Neural crest cell (in vitro differentiated cells): ENCODE measurements at regions not wholly inside any gene's neighbourhood (a gene's known extent, or its start where the extent isn't known, plus 50 kb on each side); places are given as distances from the start of the nearest gene placed in this dataset.

Experiments used
- DNase-seq: peaks from one replicate; pipeline ENCODE4 v3.0.0; 2021; ENCODE audit warnings: low read depth, mixed read lengths, low spot score
- H3K27ac Mint-ChIP-seq: one replicate; pipeline ENCODE4 v1.8.0; 2021; ENCODE audit warnings: mild to moderate bottlenecking, mixed read lengths; ENCODE audit not compliant: unreplicated experiment
- H3K27me3 Mint-ChIP-seq: 2 replicates; pipeline ENCODE4 v1.8.0; 2021; ENCODE audit warnings: low read depth, mild to moderate bottlenecking, mixed read lengths
- H3K36me3 Mint-ChIP-seq: 2 replicates; pipeline ENCODE4 v1.8.0; 2021; ENCODE audit warnings: low read depth, mild to moderate bottlenecking, mixed read lengths
- H3K4me1 Mint-ChIP-seq: 2 replicates; pipeline ENCODE4 v1.8.0; 2021; ENCODE audit warnings: mixed read lengths
- H3K4me3 Mint-ChIP-seq: one replicate; pipeline ENCODE4 v1.8.0; 2021; ENCODE audit warnings: mild to moderate bottlenecking, mixed read lengths
- H3K9me3 Mint-ChIP-seq: 2 replicates; pipeline ENCODE4 v1.8.0; 2021; ENCODE audit warnings: mixed read lengths
- TF ChIP-seq, protein P1 (sequence below): fragments of 200-600 bp; sonication (generic); conservative IDR thresholded peaks from 2 replicates; pipeline ENCODE4 v1.5.0; 2021; ENCODE audit warnings: antibody characterized with exemption, mild to moderate bottlenecking

DNA sequence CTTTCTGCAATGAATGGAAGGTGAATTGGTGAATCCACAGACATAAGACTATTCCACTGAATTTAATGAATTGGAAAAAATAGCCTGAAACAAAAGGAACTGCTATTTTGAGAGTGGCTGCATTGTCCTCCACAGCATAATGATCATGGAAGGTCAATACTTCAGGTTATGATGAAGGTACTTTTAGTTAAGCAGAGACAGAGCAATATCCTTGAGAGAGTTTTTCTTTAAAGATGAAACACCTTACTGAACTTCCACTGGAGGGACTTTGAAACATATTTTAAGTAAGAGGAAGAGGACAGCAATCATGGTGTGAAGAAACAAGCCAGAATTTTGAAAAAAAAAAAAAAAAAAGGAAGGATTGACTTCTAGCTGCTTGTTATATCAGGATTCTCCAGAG lies 68.8 kb upstream of the DPP10 start:
- TF ChIP-seq, protein P1, sequence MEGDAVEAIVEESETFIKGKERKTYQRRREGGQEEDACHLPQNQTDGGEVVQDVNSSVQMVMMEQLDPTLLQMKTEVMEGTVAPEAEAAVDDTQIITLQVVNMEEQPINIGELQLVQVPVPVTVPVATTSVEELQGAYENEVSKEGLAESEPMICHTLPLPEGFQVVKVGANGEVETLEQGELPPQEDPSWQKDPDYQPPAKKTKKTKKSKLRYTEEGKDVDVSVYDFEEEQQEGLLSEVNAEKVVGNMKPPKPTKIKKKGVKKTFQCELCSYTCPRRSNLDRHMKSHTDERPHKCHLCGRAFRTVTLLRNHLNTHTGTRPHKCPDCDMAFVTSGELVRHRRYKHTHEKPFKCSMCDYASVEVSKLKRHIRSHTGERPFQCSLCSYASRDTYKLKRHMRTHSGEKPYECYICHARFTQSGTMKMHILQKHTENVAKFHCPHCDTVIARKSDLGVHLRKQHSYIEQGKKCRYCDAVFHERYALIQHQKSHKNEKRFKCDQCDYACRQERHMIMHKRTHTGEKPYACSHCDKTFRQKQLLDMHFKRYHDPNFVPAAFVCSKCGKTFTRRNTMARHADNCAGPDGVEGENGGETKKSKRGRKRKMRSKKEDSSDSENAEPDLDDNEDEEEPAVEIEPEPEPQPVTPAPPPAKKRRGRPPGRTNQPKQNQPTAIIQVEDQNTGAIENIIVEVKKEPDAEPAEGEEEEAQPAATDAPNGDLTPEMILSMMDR, result no peak
- no peaks in the 10 kb centered on the region for H3K27me3 Mint-ChIP-seq
- no peak overlapping the region for H3K4me3 Mint-ChIP-seq
- no peak for DNase-seq
- no peaks in the 10 kb centered on the region for H3K4me1 Mint-ChIP-seq
- H3K36me3 Mint-ChIP-seq, result peaks cover under 1% of the 10 kb centered on the region
- H3K27ac Mint-ChIP-seq, result no peak overlapping the region
- H3K9me3 Mint-ChIP-seq, result peaks cover 19% of the 10 kb centered on the region

DNA sequence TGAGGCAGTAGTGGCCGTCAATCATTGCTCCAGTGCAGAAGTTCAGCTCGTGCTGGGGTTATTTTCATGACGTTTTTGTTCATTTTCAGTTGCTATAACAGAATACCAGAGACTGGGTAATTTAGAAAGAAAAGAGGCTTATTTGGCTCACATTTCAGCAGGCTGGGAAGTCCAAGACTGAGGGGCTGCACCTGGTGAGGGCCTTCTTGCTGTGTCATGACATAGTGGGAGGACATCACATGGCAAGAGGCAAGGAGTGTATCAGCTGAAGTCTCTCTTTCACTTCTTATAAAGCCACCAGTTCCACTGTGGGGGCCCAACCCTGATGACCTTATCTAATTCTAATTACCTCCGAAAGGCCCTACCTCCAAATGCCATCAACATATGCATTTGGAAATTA lies 58.0 kb upstream of the DPP10 start:
- no peak overlapping the region for H3K4me3 Mint-ChIP-seq
- DNase-seq, result no peak
- no peaks in the 10 kb centered on the region for H3K36me3 Mint-ChIP-seq
- H3K27me3 Mint-ChIP-seq, result no peaks in the 10 kb centered on the region
- H3K9me3 Mint-ChIP-seq, result no peaks in the 10 kb centered on the region
- no peaks in the 10 kb centered on the region for H3K4me1 Mint-ChIP-seq
- TF ChIP-seq, protein P1, result no peak
- H3K27ac Mint-ChIP-seq, result no peak overlapping the region

DNA sequence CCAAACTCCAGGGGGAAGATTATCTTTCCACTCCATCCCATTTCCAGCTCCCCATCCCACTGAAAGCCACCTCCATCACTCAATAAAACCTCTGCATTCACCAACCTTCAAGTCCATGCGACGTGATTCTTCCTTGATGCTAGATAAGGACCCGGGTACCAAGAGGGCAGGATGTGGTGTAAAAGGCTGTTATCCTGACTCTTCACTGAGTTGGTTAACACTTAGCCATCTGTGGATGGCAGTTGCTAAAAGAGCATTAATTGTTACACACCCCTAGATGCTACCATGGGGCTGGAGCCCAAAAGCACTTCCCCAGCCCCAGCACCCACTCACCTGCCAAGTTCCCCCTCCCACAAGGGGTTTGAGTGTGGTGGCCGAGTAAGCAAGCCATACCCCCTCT lies 53.4 kb upstream of the DPP10 start:
- H3K36me3 Mint-ChIP-seq, result no peaks in the 10 kb centered on the region
- H3K4me1 Mint-ChIP-seq, result no peaks in the 10 kb centered on the region

More for the DNA sequence above, 53.4 kb upstream of the DPP10 start:
- TF ChIP-seq, protein P1, result no peak
- H3K9me3 Mint-ChIP-seq, result no peaks in the 10 kb centered on the region
- H3K27ac Mint-ChIP-seq, result no peak overlapping the region
- H3K27me3 Mint-ChIP-seq, result no peaks in the 10 kb centered on the region
- H3K4me3 Mint-ChIP-seq, result no peak overlapping the region
- no peak for DNase-seq
